Activated B cell treated with CpG ODN at 0.5 μM for 24 hours (primary cell): ENCODE measurements at regions not wholly inside any gene's neighbourhood (a gene's known extent, or its start where the extent isn't known, plus 50 kb on each side); places are given as distances from the start of the nearest gene placed in this dataset.

Experiments used
- ATAC-seq: fragments of 200-7000 bp; cut with Tn5 transposase; one replicate; pipeline ENCODE4 v1.10.0; 2021; ENCODE audit warnings: low read depth, mild to moderate bottlenecking, moderate library complexity
- CTCF ChIA-PET: fragments of 350-600 bp; sonication (Branson Sonifier 250); formaldehyde crosslinking; loops from one replicate; lab custom pipeline; 2021; ENCODE audit warnings: antibody characterized with exemption; lab: Charles Lee
- POLR2A ChIA-PET: fragments of 350-600 bp; sonication (Branson Sonifier 250); formaldehyde crosslinking; loops from one replicate; lab custom pipeline; 2021; ENCODE audit warnings: antibody characterized with exemption; lab: Charles Lee
- DNase-seq: peaks from one replicate; pipeline ENCODE4 v3.0.0; 2022
- H3K27ac Mint-ChIP-seq: one replicate; pipeline ENCODE4 v1.8.0; 2020; ENCODE audit warnings: mixed read lengths
- H3K27me3 Mint-ChIP-seq: one replicate; pipeline ENCODE4 v1.8.0; 2021; ENCODE audit warnings: mixed read lengths
- H3K36me3 Mint-ChIP-seq: one replicate; pipeline ENCODE4 v1.8.0; 2021; ENCODE audit warnings: low read depth, mixed read lengths
- H3K4me1 Mint-ChIP-seq: one replicate; pipeline ENCODE4 v1.8.0; 2021; ENCODE audit warnings: mixed read lengths
- H3K4me3 Mint-ChIP-seq: one replicate; pipeline ENCODE4 v1.8.0; 2020; ENCODE audit warnings: mild to moderate bottlenecking, mixed read lengths
- H3K9me3 Mint-ChIP-seq: one replicate; pipeline ENCODE4 v1.8.0; 2020; ENCODE audit warnings: mixed read lengths
- intact Hi-C: fragments of 100-400 bp; cut with micrococcal nuclease; formaldehyde crosslinking; loops from one replicate; pipeline ENCODE4 v1.15.1; 2024
- TF ChIP-seq, protein P1 (sequence below): fragments of 200-600 bp; IDR thresholded peaks from one replicate; pipeline ENCODE4 v1.8.0; 2022; ENCODE audit warnings: antibody characterized with exemption, mild to moderate bottlenecking

GRCh38 chr14:58769771-58770170, 132.0 kb downstream of the DACT1 start:
- TF ChIP-seq, protein P1, sequence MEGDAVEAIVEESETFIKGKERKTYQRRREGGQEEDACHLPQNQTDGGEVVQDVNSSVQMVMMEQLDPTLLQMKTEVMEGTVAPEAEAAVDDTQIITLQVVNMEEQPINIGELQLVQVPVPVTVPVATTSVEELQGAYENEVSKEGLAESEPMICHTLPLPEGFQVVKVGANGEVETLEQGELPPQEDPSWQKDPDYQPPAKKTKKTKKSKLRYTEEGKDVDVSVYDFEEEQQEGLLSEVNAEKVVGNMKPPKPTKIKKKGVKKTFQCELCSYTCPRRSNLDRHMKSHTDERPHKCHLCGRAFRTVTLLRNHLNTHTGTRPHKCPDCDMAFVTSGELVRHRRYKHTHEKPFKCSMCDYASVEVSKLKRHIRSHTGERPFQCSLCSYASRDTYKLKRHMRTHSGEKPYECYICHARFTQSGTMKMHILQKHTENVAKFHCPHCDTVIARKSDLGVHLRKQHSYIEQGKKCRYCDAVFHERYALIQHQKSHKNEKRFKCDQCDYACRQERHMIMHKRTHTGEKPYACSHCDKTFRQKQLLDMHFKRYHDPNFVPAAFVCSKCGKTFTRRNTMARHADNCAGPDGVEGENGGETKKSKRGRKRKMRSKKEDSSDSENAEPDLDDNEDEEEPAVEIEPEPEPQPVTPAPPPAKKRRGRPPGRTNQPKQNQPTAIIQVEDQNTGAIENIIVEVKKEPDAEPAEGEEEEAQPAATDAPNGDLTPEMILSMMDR: no peak
- H3K27ac Mint-ChIP-seq: no peak overlapping the region
- DNase-seq (no peak), ATAC-seq (no peak)
- intact Hi-C loops: no loop called here
- H3K36me3 Mint-ChIP-seq: no peaks in the 10 kb centered on the region
- ChIA-PET CTCF (no interaction called here), POLR2A (no interaction called here)
- no peaks in the 10 kb centered on the region for H3K27me3 Mint-ChIP-seq
- H3K9me3 Mint-ChIP-seq: no peaks in the 10 kb centered on the region
- H3K4me3 Mint-ChIP-seq: no peak overlapping the region
- no peaks in the 10 kb centered on the region for H3K4me1 Mint-ChIP-seq

DNA sequence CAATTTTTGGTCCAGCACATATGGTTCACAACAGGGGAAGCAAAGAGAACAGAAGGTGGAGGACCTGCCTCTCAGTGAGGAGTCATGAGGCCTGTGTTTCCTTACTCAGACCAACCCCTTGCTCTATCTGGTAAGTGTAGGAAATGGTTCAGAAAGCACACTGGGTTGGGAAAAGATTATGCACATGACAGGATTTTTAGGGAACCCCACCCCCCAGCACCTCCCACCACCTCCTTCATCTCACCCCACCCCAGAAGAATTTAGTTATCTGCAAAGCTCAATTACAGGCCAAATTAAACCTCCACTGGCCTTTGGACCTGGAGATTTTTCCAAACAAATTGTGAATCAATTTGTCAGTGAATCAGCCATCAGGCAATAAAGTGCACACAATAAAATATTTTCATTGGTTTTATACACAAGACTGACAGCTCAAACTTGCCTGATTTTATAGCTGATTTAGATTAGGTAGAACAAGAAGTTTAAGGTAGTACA, 132.8 kb downstream of the DACT1 start:
- DNase-seq (no peak), ATAC-seq (no peak)
- CTCF ChIA-PET: no interaction called here
- no peak overlapping the region for H3K4me3 Mint-ChIP-seq
- H3K9me3 Mint-ChIP-seq: no peaks in the 10 kb centered on the region
- no peaks in the 10 kb centered on the region for H3K36me3 Mint-ChIP-seq
- H3K27me3 Mint-ChIP-seq: no peaks in the 10 kb centered on the region
- POLR2A ChIA-PET: no interaction called here
- H3K27ac Mint-ChIP-seq: no peak overlapping the region
- intact Hi-C loops: no loop called here
- TF ChIP-seq, protein P1: no peak
- H3K4me1 Mint-ChIP-seq: no peaks in the 10 kb centered on the region

DNA sequence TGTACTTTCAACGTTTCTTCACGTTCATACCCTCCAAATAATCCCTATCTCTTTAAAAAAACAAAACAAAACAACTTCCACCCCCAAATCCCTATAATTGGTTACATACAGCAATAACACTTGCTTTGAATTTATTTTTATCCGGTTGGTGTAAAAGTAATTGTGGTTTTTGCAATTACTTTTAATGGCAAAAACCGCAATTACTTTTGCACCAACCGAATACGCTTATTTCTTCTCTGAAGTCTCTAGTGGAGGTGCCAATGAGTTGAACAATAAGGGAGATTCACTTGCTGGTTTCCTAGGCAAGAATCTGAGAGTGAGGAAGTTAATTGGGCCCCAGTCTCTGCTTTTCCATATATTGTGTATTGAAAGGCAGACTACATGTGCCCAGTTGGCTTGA, 133.3 kb downstream of the DACT1 start:
- POLR2A ChIA-PET: no interaction called here
- TF ChIP-seq, protein P1: no peak
- H3K4me1 Mint-ChIP-seq: no peaks in the 10 kb centered on the region
- no peaks in the 10 kb centered on the region for H3K9me3 Mint-ChIP-seq
- H3K27me3 Mint-ChIP-seq: no peaks in the 10 kb centered on the region
- H3K36me3 Mint-ChIP-seq: no peaks in the 10 kb centered on the region
- ATAC-seq: no peak
- no peak overlapping the region for H3K27ac Mint-ChIP-seq
- no peak overlapping the region for H3K4me3 Mint-ChIP-seq
- CTCF ChIA-PET: no interaction called here
- DNase-seq: no peak
- intact Hi-C loops: no loop called here

GRCh38 chr14:58772116-58772515, 134.4 kb downstream of the DACT1 start:
- TF ChIP-seq, protein P1: no peak
- Mint-ChIP-seq H3K4me3 (no peak overlapping the region), H3K36me3 (no peaks in the 10 kb centered on the region), H3K9me3 (no peaks in the 10 kb centered on the region), H3K27ac (no peak overlapping the region), H3K4me1 (no peaks in the 10 kb centered on the region), H3K27me3 (no peaks in the 10 kb centered on the region)
- ATAC-seq: no peak
- ChIA-PET CTCF (no interaction called here), POLR2A (no interaction called here)
- DNase-seq: no peak
- intact Hi-C loops: no loop called here

DNA sequence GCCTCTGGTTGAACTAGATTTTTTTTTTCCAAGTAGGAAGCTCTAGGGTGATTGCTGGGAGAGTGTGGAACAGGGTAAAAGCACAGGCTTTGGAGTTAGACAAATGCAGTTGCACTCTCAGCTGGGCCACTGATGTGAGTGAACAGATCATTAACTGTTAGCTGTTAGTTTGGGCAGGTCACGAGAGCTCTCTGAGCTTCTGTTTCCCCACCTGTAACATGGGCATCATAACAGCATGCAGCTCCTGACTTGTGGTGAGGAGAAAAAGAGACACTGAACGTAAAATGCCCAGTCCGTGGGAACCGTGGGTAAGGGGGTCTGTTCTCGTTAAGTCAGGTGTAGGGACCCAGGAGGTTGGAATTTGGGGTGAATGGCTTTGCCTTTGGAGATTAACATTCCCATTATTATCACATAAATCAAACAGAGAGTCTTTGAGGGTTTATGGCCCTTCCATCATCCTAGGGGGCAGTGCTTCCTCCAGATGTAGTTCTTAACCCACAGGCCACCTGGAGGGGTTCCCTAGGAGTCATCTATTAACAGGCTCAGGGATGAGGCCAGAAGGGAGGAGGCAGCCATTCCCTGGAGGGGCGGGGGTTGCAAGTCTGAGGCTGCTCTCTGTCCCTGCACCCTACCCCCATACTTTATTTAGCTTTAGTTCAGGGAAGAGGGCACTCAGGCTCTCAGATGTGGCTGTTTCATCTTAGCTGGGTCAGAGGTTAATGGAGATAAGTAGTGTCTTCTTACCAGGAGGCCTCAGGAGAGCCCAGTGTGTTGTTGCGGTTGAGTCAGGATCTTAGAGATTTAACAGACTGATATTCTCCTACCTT, 135.2 kb downstream of the DACT1 start:
- DNase-seq (no peak), ATAC-seq (no peak)
- Mint-ChIP-seq H3K4me1 (no peaks in the 10 kb centered on the region), H3K9me3 (no peaks in the 10 kb centered on the region), H3K36me3 (no peaks in the 10 kb centered on the region), H3K27ac (no peak overlapping the region), H3K27me3 (no peaks in the 10 kb centered on the region), H3K4me3 (no peak overlapping the region)
- intact Hi-C loops: no loop called here
- POLR2A ChIA-PET: no interaction called here
- CTCF ChIA-PET: no interaction called here
- TF ChIP-seq, protein P1: no peak
